ENCODE measurements at regions not wholly inside any gene's neighbourhood (a gene's known extent, or its start where the extent isn't known, plus 50 kb on each side); places are given as distances from the start of the nearest gene placed in this dataset.

GRCh38 chr9:118187408-118187807 is 483.2 kb downstream of the TLR4 start:
- TF ChIP-seq, protein P1, sequence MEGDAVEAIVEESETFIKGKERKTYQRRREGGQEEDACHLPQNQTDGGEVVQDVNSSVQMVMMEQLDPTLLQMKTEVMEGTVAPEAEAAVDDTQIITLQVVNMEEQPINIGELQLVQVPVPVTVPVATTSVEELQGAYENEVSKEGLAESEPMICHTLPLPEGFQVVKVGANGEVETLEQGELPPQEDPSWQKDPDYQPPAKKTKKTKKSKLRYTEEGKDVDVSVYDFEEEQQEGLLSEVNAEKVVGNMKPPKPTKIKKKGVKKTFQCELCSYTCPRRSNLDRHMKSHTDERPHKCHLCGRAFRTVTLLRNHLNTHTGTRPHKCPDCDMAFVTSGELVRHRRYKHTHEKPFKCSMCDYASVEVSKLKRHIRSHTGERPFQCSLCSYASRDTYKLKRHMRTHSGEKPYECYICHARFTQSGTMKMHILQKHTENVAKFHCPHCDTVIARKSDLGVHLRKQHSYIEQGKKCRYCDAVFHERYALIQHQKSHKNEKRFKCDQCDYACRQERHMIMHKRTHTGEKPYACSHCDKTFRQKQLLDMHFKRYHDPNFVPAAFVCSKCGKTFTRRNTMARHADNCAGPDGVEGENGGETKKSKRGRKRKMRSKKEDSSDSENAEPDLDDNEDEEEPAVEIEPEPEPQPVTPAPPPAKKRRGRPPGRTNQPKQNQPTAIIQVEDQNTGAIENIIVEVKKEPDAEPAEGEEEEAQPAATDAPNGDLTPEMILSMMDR (IDR thresholded peaks at IDR 0.05), result no peak
- DNase-seq (ENCODE audit: low spot score) (no peak), ATAC-seq (ENCODE audit: low FRiP score) (no peak)

DNA sequence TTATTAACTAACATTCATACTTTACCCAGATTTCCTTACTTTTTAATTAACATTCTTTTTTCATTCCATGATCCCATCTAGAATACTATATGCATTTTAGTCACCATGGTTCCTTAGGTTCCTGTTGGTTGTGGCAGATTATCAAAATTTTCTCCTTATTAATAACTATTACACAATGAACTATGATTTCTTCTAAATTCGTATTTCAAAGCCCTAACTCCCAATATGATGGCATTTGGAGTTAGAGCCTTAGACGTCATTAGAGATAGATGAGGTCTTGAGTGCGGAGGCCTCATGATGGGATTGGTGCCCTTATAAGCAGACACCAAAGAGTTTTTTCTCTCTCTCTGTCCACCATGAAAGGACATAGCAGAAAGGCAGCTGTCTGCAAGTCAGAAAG is 485.4 kb downstream of the TLR4 start:
- no peak for ATAC-seq (ENCODE audit: low FRiP score)
- TF ChIP-seq, protein P1 (IDR thresholded peaks at IDR 0.05), result no peak
- no peak for DNase-seq (ENCODE audit: low spot score)

- ATAC-seq (ENCODE audit: low FRiP score), result no peak
- TF ChIP-seq, protein P1 (IDR thresholded peaks at IDR 0.05), result no peak
- DNase-seq (ENCODE audit: low spot score), result no peak
These were observed 488.6 kb downstream of the TLR4 start for GRCh38 chr9:118192807-118193206.

DNA sequence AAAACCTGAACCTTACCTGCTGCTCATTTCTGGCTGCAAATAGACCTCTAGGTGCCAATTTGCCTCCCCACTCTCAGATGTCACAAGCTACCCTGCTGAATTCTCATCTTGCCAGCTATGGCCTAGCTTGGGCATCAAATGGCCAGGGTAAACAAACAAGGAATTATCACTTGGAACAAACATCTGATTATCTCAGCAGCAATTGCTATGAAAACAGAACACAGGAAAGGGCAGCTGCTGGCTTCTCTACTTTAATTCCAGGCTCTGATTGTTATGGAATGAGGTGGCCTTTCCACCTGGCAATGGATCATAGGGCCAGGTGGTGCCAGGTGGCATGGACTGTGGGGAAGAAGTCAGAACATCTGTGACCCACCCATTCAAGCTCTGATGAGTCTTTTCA is 505.1 kb downstream of the TLR4 start:
- TF ChIP-seq, protein P1 (IDR thresholded peaks at IDR 0.05), result no peak

DNA sequence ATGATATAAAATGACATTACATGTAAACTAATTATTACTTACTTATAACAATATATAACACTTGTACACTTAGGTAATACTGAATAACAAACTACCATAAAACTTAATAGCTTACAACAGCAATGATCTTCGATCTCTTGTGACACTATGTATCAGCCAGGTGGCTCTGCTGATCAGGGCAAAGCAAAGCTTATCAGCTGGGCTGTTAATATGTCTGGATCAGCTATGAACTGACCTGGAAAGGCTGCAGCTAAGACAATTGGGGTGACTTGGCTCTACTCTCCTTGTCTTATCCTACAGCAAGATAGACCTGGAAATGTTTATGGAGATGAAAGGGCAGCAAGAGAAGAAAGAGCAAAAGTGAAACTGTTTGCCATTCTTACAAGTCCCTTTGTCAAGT is 511.3 kb downstream of the TLR4 start:
- TF ChIP-seq, protein P1 (IDR thresholded peaks at IDR 0.05), result no peak
- DNase-seq (ENCODE audit: low spot score) (no peak), ATAC-seq (ENCODE audit: low FRiP score) (no peak)

More for the DNA sequence above, 505.1 kb downstream of the TLR4 start:
- no peak for DNase-seq (ENCODE audit: low spot score)
- no peak for ATAC-seq (ENCODE audit: low FRiP score)

- DNase-seq (ENCODE audit: low spot score), result no peak
- TF ChIP-seq, protein P1 (IDR thresholded peaks at IDR 0.05), result no peak
- ATAC-seq (ENCODE audit: low FRiP score), result no peak
These were observed 518.2 kb downstream of the TLR4 start for GRCh38 chr9:118222375-118222774.

GRCh38 chr9:118223111-118223510 is 518.9 kb downstream of the TLR4 start:
- DNase-seq (ENCODE audit: low spot score), result no peak
- TF ChIP-seq, protein P1 (IDR thresholded peaks at IDR 0.05), result no peak
- ATAC-seq (ENCODE audit: low FRiP score), result no peak

All from omental fat pad (tissue), 3 donors.